ENCODE measurements at regions not wholly inside any gene's neighbourhood (a gene's known extent, or its start where the extent isn't known, plus 50 kb on each side); places are given as distances from the start of the nearest gene placed in this dataset.

DNA sequence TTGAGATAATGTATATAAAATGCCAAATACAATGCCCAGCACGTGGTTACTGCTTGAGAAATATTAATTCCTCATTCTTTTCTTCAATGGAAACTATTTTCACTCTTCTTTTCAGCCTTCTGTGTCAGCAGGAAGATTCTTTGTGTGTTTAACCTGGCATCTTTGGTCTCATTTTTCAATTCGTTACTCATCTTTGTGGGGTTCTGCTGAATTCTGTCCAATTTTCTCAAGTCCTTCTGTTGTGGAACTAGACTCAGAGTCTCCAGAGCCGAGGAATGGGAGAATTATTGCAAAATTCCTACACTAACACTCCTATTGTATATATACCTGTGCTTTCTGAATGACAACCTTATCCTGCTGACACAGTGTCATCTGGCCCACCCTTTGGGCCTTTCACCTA, 96.8 kb upstream of the RGMA start:
- DNase-seq: no peak

- DNase-seq: no peak
Observed at GRCh38 chr15:93182703-93183205, 93.7 kb upstream of the RGMA start.

- DNase-seq: no peak
Observed at GRCh38 chr15:93180656-93181055, 91.6 kb upstream of the RGMA start.

GRCh38 chr15:93180128-93180527, 91.1 kb upstream of the RGMA start:
- no peak for DNase-seq

GRCh38 chr15:93179700-93180102, 90.7 kb upstream of the RGMA start:
- no peak for DNase-seq

DNA sequence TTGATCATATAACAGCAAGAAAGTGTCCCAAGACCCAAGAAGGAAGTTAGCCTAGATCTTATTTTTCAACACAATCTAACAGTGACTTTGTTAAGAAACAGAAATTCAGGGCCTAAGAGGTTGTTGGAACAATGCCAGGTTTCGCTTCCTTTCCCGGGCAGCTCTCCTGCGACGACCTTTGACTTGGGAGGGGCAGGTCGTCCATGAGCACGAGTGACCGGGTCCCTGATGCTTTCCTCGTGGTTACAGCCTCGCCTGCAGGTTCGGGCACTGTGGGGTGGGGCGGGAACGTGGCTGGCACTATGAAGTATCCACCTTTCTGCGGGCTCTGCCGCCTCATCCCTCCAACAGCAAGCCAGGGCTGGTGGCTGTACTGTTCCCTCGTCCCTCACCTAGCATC, 90.1 kb upstream of the RGMA start:
- peak; percentile 88 to 96 (median 92) for DNase-seq

DNA sequence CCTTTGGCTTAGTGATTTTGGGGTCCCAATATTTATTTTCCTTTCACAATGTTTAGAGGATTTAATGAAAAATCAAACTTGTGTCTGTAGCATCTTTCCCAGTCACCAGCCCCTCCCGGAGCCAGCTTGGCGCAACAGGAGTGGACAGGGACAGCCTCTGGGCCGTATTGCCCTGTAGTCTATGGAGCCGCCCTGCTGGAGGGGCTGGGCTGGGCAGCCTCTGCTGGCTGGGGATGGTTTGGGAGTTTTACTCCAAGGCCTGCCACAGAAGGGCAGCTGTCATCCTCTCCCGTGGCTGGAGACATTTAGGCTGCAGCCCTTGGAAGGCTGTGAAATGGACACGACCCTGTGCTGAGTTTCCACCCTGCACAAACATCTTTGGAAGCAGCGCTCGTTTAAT, 89.4 kb upstream of the RGMA start:
- no peak for DNase-seq

DNA sequence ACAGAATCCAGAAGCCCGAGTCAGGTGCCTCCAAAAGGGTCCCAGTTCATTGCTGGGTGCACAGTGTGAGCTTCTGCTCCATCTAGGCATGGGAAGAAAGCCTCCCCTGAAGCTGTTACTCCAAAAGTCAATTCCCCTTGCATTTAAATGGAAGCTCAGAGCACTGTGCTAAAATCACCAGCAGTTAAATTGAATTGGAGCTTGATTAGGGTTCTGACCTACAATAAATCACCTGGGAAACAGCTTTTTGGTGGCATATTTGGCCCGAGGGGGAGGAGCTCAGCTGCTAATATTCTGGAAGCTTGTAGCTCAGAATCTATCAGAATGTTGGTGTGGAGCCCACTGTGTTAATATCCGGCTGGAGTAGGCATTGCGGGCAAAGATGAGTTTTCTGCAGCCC, 87.1 kb upstream of the RGMA start:
- DNase-seq: no peak

DNA sequence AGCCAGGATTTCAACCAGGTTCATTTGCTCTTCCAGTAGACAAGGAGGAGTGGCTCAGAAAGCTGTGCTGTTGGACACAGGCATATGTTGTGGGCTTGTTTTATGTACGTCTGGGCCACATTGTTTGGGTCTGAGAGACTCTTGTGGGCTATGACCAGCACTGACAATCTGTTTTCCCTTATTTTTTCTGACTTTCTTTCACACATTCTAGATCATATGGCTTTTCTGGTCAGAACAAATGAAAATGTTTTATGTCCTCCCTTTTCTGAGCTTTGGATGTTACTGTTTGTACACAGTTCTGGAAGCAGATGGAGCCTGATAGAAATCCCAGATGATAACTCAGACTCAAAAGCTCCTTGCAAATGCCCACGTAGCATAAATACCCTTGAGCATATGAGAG, 85.8 kb upstream of the RGMA start:
- DNase-seq: no peak

- no peak for DNase-seq
Observed at GRCh38 chr15:93173369-93173768, 84.4 kb upstream of the RGMA start.

- no peak for DNase-seq
Observed at GRCh38 chr15:93171476-93171875, 82.5 kb upstream of the RGMA start.

DNA sequence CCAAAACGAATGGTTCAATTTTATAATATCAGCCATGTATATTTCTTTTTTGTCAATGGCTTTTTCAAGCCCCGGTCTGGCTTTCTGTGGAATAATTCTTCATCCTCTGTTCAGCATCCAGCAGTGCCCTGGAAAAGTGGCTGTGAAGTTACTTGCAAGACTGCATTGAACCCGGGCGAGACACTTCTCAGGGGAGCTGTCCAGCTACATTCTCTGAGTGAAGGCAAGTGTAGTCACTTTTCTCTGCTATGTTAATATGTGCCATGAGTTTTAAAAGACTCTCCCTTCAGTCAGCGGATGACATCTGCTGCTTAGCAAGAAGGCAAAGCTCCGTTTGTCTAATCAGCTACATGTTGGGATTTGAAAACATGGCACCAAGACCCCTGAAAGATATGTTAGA, 81.3 kb upstream of the RGMA start:
- no peak for DNase-seq

- DNase-seq: no peak
Observed at GRCh38 chr15:93168910-93169309, 79.9 kb upstream of the RGMA start.

GRCh38 chr15:93167291-93167690, 78.3 kb upstream of the RGMA start:
- DNase-seq: no peak

GRCh38 chr15:93166675-93167074, 77.7 kb upstream of the RGMA start:
- no peak for DNase-seq

DNA sequence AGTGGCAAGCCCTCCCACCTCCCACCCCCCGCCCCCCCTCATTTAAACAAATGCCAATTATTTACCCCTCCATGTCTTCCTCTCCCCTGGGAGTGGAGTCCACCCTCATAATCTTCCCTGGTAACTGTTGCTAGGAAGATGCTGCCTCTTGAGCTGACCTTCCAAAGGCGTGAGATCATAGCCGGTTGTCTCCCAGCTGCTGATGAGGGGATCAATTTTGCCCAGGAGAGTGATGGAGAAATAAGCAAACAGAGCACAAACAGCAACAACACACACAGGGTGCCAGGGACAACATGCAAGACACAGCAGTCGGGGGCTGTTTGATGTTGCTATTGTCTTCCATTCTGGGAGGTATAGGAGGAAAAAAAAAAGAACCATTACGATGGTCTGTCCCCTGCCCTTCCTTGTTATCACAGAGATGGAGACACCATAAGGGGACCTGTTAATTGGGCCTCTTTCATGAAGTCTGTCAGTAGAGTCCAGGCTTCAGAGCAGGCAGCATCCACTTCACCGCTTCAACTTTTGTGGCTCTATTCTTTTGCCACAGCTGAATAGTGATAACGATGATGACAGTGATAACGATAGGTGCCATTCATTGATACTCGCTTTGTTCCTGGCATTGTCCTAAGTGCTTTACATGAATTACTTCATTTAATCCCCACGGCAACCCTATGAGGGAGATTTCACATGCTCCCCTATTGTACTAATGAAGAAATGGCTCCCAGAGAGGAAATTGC, 76.9 kb upstream of the RGMA start:
- no peak for DNase-seq

DNA sequence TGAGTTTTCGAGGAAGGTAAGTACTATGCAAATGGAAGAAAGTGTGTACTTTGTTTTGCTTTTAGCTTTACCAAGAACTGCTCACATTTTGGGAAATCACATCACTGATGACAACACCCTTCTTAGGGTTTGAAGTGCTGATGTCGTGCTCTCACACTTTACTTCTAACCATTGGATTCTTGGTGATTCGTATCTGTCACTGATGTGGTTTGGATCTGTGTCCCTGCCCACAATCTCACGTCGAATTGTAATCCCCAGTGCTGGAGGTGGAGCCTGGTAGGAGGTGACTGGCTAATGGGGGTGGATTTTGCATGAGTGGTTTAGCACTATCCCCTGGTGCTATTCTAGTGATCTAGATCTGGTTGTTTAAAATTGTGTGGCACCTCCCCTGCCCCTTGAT, 75.4 kb upstream of the RGMA start:
- DNase-seq: no peak

- DNase-seq: no peak
Observed at GRCh38 chr15:93162560-93162959, 73.5 kb upstream of the RGMA start.

DNA sequence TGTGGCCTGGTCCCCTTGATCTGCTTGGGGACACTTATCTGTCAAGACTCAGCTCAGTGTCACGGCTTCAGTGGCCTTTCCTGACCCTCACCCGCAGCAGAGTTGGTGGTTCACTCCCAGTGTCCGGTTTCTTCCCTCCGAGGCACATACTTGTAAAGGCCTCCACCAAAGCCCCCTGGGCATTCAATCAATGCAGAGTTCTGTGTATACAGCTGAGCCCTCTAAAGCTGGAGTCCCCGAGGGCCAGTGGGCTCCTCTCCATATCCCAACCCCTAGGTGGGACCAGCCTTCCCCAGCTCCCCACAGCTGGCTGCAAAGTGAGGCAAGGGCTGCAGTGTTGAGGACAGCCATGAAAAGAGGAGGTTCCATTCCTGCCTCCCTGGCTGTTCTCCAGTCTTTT, 70.9 kb upstream of the RGMA start:
- no peak for DNase-seq

GRCh38 chr15:93158097-93158900, 69.3 kb upstream of the RGMA start:
- no peak for DNase-seq

DNA sequence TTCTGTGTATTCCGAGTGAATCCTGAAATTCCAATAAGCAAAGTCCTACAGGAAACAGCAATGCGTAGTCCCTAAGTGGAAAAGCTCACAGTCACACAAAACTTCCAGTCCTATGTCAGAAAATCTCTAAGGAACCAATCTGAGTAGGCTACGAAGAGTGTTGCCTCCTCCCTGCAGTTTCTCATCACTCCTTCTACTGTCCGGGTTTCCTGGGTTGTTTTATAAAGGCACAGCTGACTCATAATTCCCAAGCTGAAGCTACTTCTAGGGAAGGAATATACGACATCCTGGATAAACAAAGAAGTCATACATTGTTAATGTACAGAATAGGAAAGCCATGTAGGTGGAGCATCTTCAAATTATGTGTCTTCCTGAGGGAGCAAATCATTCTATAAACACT, 65.7 kb upstream of the RGMA start:
- no peak for DNase-seq

- no peak for DNase-seq
Observed at GRCh38 chr15:93152951-93153350, 63.9 kb upstream of the RGMA start.

- DNase-seq: no peak
Observed at GRCh38 chr15:93152360-93152759, 63.3 kb upstream of the RGMA start.

Data from suppressor macrophage (primary cell).